Endodermal cell (in vitro differentiated cells): ENCODE measurements at regions not wholly inside any gene's neighbourhood (a gene's known extent, or its start where the extent isn't known, plus 50 kb on each side); places are given as distances from the start of the nearest gene placed in this dataset.

Experiments
- DNase-seq: peaks from one replicate; pipeline ENCODE4 v3.0.0-alpha.2; 2017
- H3K27ac ChIP-seq: 2 replicates; pipeline ENCODE4 v1.5.1; 2013; ENCODE audit warnings: mild to moderate bottlenecking, low read depth, low read length, moderate library complexity
- H3K27me3 ChIP-seq: 2 replicates; pipeline ENCODE4 v1.6.1; 2013; ENCODE audit warnings: mild to moderate bottlenecking, low read length, moderate library complexity; ENCODE audit not compliant: insufficient read depth, control insufficient read depth, poor library complexity, severe bottlenecking
- H3K36me3 ChIP-seq: 2 replicates; pipeline ENCODE4 v1.7.0; 2013; ENCODE audit warnings: mild to moderate bottlenecking, low read length, moderate library complexity; ENCODE audit not compliant: control insufficient read depth, insufficient read depth
- H3K4me1 ChIP-seq: one replicate; pipeline ENCODE4 v1.7.0; 2013; ENCODE audit warnings: low read length; ENCODE audit not compliant: control insufficient read depth, insufficient read depth
- H3K4me3 ChIP-seq: 2 replicates; pipeline ENCODE4 v1.5.1; 2013; ENCODE audit warnings: mild to moderate bottlenecking, low read length, moderate library complexity
- H3K9ac ChIP-seq: 2 replicates; pipeline ENCODE4 v1.6.1; 2013; ENCODE audit warnings: mild to moderate bottlenecking, low read length, moderate library complexity; ENCODE audit not compliant: poor library complexity, severe bottlenecking; ENCODE audit errors: extremely low read depth
- H3K9me3 ChIP-seq: 2 replicates; pipeline ENCODE4 v1.6.1; 2013; ENCODE audit warnings: mild to moderate bottlenecking, low read length, moderate library complexity; ENCODE audit not compliant: control insufficient read depth
- H3K27ac Mint-ChIP-seq: 2 replicates; pipeline ENCODE4 v1.8.0; 2020; ENCODE audit warnings: mixed read lengths
- H3K27me3 Mint-ChIP-seq: 2 replicates; pipeline ENCODE4 v1.8.0; 2021; ENCODE audit warnings: mild to moderate bottlenecking, mixed read lengths; ENCODE audit not compliant: insufficient read depth
- H3K36me3 Mint-ChIP-seq: 2 replicates; pipeline ENCODE4 v1.8.0; 2020; ENCODE audit warnings: low read depth, mixed read lengths
- H3K4me1 Mint-ChIP-seq: 2 replicates; pipeline ENCODE4 v1.8.0; 2020; ENCODE audit warnings: mixed read lengths
- H3K4me3 Mint-ChIP-seq: 2 replicates; pipeline ENCODE4 v1.8.0; 2020; ENCODE audit warnings: mild to moderate bottlenecking, moderate library complexity, mixed read lengths
- H3K9me3 Mint-ChIP-seq: 2 replicates; pipeline ENCODE4 v1.8.0; 2020; ENCODE audit warnings: mild to moderate bottlenecking, mixed read lengths
- CTCF ChIP-seq: fragments of 200-600 bp; sonication (generic); conservative IDR thresholded peaks from 2 replicates; pipeline ENCODE4 v1.5.0; 2021; ENCODE audit warnings: antibody characterized with exemption, mild to moderate bottlenecking
- WGBS, 2 experiments: methylation state at CpG; one replicate each; pipeline versions ENCODE4 v1.1.5 to v1.1.7; 2013; ENCODE audit warnings: missing lambda C conversion rate in 2 of 2, mixed read lengths in 1 of 2; ENCODE audit not compliant: insufficient coverage in 1 of 2, insufficient read length in 1 of 2; 5-methylcytosine and 5-hydroxymethylcytosine counted together

- peaks cover 7% of the 10 kb centered on the region for H3K4me1 ChIP-seq
- H3K27ac ChIP-seq, result no peak overlapping the region
- no peak overlapping the region for H3K4me3 Mint-ChIP-seq
- WGBS, 2 experiments, result 87 to 90% methylated on average over 2 to 6 of the region's 6 CpGs
- H3K9me3 ChIP-seq, result no peaks in the 10 kb centered on the region
- no peaks in the 10 kb centered on the region for H3K36me3 Mint-ChIP-seq
- TF ChIP-seq CTCF, result no peak
- no peaks in the 10 kb centered on the region for H3K36me3 ChIP-seq
- no peak overlapping the region for H3K4me3 ChIP-seq
- H3K9me3 Mint-ChIP-seq, result no peaks in the 10 kb centered on the region
- DNase-seq, result no peak
- H3K9ac ChIP-seq, result no peak overlapping the region
- H3K4me1 Mint-ChIP-seq, result peaks cover 5% of the 10 kb centered on the region
- no peak overlapping the region for H3K27ac Mint-ChIP-seq
- no peaks in the 10 kb centered on the region for H3K27me3 ChIP-seq
- H3K27me3 Mint-ChIP-seq, result no peaks in the 10 kb centered on the region
These were observed 77.6 kb upstream of the STXBP5 start for GRCh38 chr6:147126618-147127022.

GRCh38 chr6:147127587-147127986 lies 76.6 kb upstream of the STXBP5 start:
- Histone ChIP-seq H3K9me3 (no peaks in the 10 kb centered on the region), H3K36me3 (no peaks in the 10 kb centered on the region), H3K4me3 (no peak overlapping the region), H3K9ac (no peak overlapping the region), H3K27me3 (no peaks in the 10 kb centered on the region), H3K27ac (no peak overlapping the region), H3K4me1 (peaks cover 7% of the 10 kb centered on the region)
- Mint-ChIP-seq H3K36me3 (no peaks in the 10 kb centered on the region), H3K4me1 (peaks cover 7% of the 10 kb centered on the region), H3K27me3 (no peaks in the 10 kb centered on the region), H3K27ac (no peak overlapping the region), H3K4me3 (no peak overlapping the region), H3K9me3 (no peaks in the 10 kb centered on the region)
- 81% methylated on average over 1 of the region's 2 CpGs; no CpG with 5 or more reads in 1 of the 2 experiments for WGBS, 2 experiments
- TF ChIP-seq CTCF, result no peak
- DNase-seq, result no peak

GRCh38 chr6:147128056-147128455 lies 76.2 kb upstream of the STXBP5 start:
- no peak overlapping the region for H3K9ac ChIP-seq
- no peak for TF ChIP-seq CTCF
- peaks cover 7% of the 10 kb centered on the region for H3K4me1 ChIP-seq
- H3K4me3 ChIP-seq, result no peak overlapping the region
- no peaks in the 10 kb centered on the region for H3K27me3 ChIP-seq
- Mint-ChIP-seq H3K4me3 (no peak overlapping the region), H3K9me3 (no peaks in the 10 kb centered on the region), H3K27ac (no peak overlapping the region), H3K4me1 (peaks cover 8% of the 10 kb centered on the region), H3K27me3 (no peaks in the 10 kb centered on the region), H3K36me3 (no peaks in the 10 kb centered on the region)
- H3K36me3 ChIP-seq, result no peaks in the 10 kb centered on the region
- DNase-seq, result no peak
- H3K9me3 ChIP-seq, result no peaks in the 10 kb centered on the region
- WGBS, 2 experiments, result no CpG with 5 or more reads among the region's 2 CpGs
- H3K27ac ChIP-seq, result no peak overlapping the region
